ENCODE measurements at regions not wholly inside any gene's neighbourhood (a gene's known extent, or its start where the extent isn't known, plus 50 kb on each side); places are given as distances from the start of the nearest gene placed in this dataset.

DNA sequence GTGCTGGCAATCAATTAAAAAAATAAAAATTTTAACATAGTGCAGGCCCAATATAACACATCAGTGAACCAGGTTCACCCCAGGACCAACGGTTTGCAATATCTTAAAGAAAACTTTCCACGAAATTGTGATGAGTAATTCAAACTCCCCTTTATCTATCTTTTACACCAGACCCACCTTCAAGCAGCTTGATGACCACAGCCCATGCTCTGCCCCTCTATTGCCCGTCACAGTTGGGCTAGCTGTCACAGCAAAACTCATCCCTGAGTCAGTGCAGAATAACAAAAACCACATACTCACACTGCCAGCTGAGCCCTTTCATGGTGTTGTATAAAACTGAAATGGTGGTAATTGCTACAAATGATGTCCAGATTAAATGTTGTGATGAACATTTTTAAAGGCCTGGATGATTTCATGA is 112.5 kb upstream of the CREB1 start:
- no peak for DNase-seq
- no peaks in the 10 kb centered on the region for H3K9me3 ChIP-seq
- WGBS, 3 donors = 72 to 86% (median 73%) methylated on average over 3 of the region's 3 CpGs
- TF ChIP-seq POLR2A (IDR thresholded peaks at IDR 0.05) (no peak), EP300 (IDR thresholded peaks at IDR 0.05) (no peak), CTCF (IDR thresholded peaks at IDR 0.05) (no peak)
- no peaks in the 10 kb centered on the region for H3K27me3 ChIP-seq
- intact Hi-C loops (cut with DNase I) = no loop called here
- H3K4me3 ChIP-seq = no peak overlapping the region
- no peaks in the 10 kb centered on the region for H3K4me1 ChIP-seq (ENCODE audit: insufficient read depth)
- H3K27ac ChIP-seq = no peak overlapping the region
- no peaks in the 10 kb centered on the region for H3K36me3 ChIP-seq

- Histone ChIP-seq H3K9me3 (no peaks in the 10 kb centered on the region), H3K4me1 (ENCODE audit: insufficient read depth) (no peaks in the 10 kb centered on the region), H3K27me3 (no peaks in the 10 kb centered on the region), H3K4me3 (no peak overlapping the region), H3K27ac (no peak overlapping the region), H3K36me3 (no peaks in the 10 kb centered on the region)
- WGBS, 3 donors = 46 to 58% (median 56%) methylated on average over 4 of the region's 4 CpGs
- DNase-seq = no peak
- intact Hi-C loops (cut with DNase I) = no loop called here
- TF ChIP-seq EP300 (IDR thresholded peaks at IDR 0.05) = no peak
- no peak for TF ChIP-seq POLR2A (IDR thresholded peaks at IDR 0.05)
- TF ChIP-seq CTCF (IDR thresholded peaks at IDR 0.05) = no peak
Measured at GRCh38 chr2:207418419-207418818, 111.3 kb upstream of the CREB1 start.

- intact Hi-C loops (cut with DNase I) = no loop called here
- Histone ChIP-seq H3K36me3 (no peaks in the 10 kb centered on the region), H3K27ac (no peak overlapping the region), H3K27me3 (no peaks in the 10 kb centered on the region), H3K9me3 (no peaks in the 10 kb centered on the region), H3K4me1 (ENCODE audit: insufficient read depth) (no peaks in the 10 kb centered on the region), H3K4me3 (no peak overlapping the region)
- TF ChIP-seq CTCF (IDR thresholded peaks at IDR 0.05) (no peak), EP300 (IDR thresholded peaks at IDR 0.05) (no peak), POLR2A (IDR thresholded peaks at IDR 0.05) (no peak)
- WGBS, 3 donors = 86 to 93% (median 88%) methylated on average over 4 of the region's 4 CpGs
- no peak for DNase-seq
Measured at GRCh38 chr2:207419331-207419730, 110.4 kb upstream of the CREB1 start.

DNA sequence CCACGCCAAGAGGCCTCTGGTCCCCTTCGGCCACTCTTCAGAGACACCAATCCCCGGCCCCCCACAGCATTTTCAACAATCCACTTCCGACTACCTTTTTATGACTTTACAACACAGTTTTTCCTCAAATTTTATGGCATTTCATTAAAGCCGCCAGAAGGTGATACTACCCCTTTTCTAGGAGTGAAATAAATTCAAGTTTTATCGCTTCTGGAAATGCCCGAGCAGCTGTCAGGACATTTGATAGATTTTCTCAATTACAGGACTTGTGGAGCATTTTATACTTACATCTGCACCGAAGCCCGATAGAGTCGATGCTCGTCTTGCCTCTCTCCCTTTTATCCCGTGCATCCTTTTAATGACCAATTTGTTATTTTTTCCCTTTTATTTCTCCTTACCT is 108.1 kb upstream of the CREB1 start:
- no peak overlapping the region for H3K27ac ChIP-seq
- intact Hi-C loops (cut with DNase I) = no loop called here

More for the DNA sequence above, 108.1 kb upstream of the CREB1 start:
- Histone ChIP-seq H3K36me3 (no peaks in the 10 kb centered on the region), H3K4me3 (no peak overlapping the region), H3K9me3 (no peaks in the 10 kb centered on the region), H3K4me1 (ENCODE audit: insufficient read depth) (no peaks in the 10 kb centered on the region), H3K27me3 (no peaks in the 10 kb centered on the region)
- WGBS, 3 donors = 72 to 74% (median 72%) methylated on average over 12 of the region's 12 CpGs
- DNase-seq = no peak
- TF ChIP-seq EP300 (IDR thresholded peaks at IDR 0.05) (no peak), POLR2A (IDR thresholded peaks at IDR 0.05) (no peak), CTCF (IDR thresholded peaks at IDR 0.05) (no peak)

Data from ovary (tissue), 7 donors.